HG03135 (cell line): ENCODE measurements at regions not wholly inside any gene's neighbourhood (a gene's known extent, or its start where the extent isn't known, plus 50 kb on each side); places are given as distances from the start of the nearest gene placed in this dataset.
"Not testable (repeated sequence)": the region's sequence is repeated elsewhere in the genome, so short reads cannot be mapped to it uniquely, and the experiment has no call there.

Experiments used
- ATAC-seq: cut with Tn5 transposase; IDR thresholded peaks from one replicate; pipeline ENCODE4 v1.9.1; 2021; ENCODE audit warnings: mild to moderate bottlenecking, moderate library complexity; ENCODE audit not compliant: unreplicated experiment

DNA sequence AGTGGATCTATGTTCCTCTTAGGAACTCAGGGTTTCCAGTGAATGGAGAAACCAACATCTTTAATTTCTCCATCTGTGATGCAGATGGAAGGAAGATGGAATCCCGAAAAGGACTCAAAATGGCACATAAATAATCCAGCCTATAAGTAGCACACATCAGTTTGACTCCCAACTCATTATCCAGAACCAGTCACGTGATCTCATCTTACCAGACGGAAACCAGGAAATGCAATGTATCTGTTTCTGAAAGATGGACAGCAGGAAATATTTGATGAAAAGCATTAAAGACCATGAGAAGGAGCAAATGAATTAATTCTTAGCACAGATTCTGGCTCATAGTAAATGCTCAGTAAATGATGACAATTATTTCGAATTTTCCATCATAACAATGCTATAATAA lies 443.1 kb upstream of the FMR1 start:
- no peak for ATAC-seq

DNA sequence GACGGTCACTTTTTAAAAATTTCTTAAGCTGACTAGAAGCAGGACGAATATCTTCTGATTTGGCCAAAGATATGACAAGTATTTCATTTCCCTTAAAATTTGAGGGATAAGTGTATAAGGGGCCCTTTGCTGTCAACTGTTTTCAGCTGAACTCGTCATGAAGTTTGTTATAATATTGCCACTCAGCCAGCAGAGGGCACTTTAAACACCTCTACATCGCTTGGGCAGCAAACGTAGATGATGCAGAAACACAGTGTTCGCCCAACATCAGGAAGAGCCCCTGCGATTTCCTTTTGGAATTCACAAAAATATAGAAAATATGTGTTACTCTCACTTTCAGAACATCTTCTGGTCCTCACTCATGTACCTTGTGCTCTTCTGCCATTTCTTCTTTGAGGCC lies 435.7 kb upstream of the FMR1 start:
- ATAC-seq: no peak

DNA sequence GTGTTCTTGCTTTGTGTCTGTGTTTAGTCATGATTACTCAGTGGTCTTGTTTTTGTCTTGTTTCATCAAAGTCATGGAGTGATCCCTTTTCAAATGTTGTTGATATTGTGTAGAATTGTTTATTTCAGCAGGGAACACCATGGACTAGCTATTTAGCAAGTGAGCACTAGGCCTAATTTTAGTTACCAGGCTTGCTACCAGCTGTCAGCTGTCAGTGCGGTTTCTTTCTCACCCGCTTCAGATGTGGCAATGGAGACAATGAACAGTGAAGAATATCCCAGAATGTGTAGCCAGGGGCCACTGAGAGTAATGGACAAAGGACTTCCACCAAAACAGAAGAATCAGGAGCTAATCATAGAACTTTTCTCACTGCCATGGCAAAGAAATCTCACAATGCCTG lies 432.8 kb upstream of the FMR1 start:
- ATAC-seq: no peak

DNA sequence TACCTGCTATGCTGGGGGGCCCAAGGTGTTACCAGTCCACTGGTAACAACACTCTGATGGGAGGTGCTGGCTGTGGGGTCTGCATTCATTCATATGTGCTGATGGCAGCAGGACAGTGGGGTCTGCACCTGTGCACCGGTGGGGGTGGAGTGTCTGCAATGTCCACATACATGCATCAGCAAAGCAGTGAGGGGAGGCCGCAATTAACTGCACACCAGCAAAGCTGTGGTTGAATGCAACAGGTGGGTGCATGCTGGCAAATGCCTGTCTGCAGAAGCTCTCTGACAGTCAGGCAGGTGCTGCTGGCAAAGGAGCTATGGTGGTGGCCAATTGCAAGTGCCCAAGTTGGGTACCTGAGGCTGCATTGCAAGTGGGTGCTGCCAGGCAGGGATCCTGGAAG lies 426.5 kb upstream of the FMR1 start:
- ATAC-seq: no peak

DNA sequence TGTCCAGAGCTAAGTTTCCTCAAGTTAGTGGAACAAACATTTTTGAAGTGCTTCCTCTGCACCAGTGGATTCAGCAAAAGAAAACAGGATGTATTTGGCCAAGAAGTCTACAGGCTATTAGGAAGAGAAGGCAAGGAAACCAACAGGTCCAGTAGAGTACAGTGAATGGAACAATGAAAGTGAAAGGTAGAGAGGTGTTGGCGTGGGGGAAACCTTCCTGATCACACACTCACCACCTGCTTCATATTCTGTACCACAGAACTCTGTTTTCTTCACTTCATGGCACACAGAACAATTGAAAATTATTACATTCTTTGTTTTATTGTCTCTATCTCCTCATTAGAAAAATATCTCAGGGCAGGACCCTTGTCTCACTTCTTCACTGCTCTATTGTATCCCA lies 417.4 kb upstream of the FMR1 start:
- no peak for ATAC-seq

DNA sequence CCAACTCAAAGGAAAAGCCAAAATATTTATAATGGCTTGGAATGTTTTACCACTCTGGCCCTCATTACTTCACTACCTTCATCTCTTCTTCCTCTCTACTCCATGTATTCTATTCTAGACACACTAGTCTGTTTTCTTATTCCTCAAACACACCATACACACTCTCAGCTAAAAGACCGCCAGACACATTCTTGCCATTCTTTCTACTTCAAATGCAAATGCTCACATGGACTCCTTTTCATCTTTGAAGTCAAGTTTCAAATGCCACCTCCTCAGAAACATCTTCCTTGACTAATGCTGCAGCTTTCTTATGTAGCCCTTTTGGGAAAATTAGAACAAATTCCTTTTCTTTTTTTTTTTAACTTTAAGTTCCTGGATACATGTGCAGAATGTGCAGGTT lies 412.9 kb upstream of the FMR1 start:
- no peak for ATAC-seq

DNA sequence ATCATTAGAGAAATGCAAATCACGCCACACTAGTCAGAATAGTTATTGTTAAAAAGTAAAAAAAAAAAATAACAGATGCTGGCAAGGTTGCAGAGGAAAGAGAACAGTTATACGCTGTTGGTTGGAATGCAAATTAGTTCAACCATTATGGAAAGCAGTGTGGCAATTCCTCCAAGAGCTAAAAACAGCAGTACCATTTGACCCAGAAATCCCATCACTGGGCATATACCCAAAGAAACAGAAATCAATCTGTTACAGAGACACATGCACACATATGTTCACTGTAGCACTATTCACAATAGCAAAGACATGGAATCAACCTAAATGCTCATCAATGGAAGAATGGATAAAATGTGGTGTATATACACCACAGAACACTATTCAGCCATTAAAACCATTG lies 388.7 kb upstream of the FMR1 start:
- ATAC-seq: no peak

DNA sequence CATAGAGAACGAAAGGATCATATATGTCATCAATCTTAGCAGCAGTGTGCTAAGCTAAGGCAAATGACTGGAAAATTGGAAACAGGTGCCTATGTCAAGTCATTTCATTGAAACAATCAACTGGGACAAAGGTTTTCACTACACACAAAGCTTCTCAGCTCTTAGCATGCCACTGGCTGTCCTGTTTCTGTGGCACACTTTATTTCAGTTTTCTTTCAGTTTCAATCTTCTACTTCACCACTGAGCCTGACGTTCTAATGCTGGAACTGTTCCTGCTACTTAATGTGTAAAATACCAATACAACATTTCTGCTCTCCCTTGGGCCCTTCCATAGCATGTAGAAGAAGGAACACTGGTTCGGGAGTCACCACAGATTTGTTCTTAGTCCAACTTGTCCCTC lies 378.3 kb upstream of the FMR1 start:
- no peak for ATAC-seq

DNA sequence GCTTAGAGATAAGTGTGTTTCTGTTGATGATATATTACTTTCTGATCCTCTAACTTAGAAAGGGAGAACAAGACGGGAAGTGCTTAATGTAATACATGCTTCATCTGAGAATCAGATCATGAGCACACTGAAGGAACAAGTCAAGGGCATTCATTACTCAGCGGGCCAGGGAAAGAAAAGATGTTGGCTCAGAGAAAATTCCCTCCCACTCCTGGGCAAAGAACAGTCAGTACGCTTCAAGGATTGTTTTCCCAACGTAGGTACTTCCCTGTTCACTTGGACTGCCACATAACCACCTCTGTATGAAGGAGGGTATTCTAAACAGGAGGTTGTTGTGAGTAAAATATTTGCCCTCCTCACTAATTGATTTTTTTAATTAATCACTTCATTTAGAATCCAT lies 374.5 kb upstream of the FMR1 start:
- no peak for ATAC-seq

DNA sequence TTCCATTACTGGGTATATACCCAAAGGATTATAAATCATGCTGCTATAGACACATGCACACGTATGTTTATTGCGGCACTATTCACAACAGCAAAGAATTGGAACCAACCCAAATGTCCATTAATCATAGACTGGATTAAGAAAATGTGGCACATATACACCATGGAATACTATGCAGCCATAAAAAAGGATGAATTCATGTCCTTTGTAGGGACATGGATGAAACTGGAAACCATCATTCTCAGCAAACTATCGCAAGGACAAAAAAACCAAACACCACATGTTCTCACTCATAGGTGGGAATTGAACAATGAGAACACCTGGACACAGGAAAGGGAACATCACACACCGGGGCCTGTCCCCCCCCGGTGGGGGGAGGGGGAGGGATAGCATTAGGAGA lies 363.7 kb upstream of the FMR1 start:
- not testable (repeated sequence) for ATAC-seq

DNA sequence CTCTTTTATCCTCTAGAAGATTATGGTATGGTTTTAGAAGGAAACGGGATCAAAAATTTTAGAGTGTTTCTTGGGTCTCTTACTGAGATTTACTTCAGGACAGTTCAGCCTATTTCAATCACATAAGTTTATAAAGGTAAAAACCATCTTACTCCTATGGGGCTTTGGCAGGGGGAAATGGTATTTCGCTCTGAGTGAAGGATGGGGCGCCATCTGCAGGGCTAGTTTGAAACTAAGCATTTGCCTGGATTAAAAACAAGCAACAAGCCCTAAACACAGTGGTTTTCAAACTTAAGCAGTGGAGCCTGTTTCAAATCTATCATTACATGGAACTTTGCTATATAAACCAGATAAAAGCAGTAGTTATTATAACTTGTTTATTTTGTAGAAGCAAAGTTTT lies 361.5 kb upstream of the FMR1 start:
- no peak for ATAC-seq

DNA sequence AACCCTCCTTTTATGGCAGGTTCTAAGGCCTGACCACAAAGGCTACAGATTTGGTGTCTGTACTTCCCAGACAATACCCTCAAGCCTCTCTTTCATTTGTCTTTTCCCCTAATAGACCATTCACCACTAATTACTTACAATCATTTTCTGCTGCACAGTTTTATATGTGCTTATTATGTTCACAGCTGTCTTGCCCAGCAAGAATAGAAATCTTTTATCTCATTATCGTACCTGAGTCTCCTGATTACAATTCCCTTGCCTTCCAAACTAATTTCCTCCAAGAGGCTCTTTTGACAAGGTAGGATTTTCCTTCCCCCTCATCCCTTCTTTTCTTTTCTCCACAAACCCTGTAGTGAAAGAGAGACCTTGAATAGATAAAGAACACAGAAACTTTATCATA lies 352.5 kb upstream of the FMR1 start:
- ATAC-seq: no peak

DNA sequence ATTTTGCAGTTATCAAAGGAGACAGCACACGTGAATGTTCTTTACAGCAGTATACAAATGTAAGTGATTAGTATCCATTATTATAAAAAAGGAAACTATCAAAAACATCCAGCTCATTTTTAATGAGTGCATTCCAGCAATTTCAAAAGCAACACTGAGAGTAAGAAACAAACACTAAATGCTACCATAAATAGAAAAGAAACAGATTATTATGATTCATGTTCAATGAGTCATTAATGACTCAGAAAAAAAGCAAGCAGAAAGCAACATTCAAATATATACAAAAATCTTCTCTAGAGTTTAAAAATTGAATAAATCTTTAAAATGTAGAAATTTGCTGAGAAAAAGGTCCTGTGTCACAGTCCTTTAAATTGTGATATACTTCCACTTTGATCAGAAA lies 346.5 kb upstream of the FMR1 start:
- ATAC-seq: no peak

DNA sequence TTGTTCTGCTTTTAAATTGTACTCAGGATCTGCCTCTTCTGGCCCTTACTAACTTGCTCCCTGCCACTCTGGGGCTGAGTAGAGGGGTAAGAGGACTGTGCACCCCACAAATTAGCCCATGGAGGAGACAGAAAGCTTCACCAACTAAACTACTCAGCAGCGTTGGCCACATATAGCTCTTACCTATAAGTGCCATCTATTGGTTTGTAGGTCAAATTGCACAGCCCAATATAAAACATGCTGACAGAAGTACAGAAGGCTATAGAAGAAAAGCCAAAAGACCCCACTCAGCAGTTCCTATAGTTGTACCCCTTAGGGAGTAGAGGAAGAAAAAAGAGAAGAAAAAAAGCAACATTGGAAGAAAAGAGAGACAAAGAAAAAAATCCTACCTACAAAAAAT lies 341.2 kb upstream of the FMR1 start:
- ATAC-seq: no peak

DNA sequence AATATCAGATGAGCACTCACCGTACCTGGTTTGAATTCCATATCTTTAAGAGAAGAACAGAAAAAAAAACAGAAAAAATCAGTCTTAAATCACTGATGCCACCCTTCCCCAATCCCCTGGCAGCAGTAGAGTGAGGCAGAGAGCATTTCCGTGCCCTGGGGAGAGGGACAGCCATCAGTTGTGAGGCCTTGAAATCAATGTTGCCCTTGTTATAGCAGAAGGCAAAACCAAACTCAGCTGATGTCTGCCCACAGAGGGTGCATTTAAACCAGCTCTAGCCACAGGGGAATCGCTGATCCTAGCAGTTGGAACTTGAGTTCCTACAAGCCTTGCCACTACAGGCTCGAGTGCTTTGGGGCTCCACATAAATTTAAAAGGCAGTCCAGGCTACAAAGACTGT lies 338.5 kb upstream of the FMR1 start:
- ATAC-seq: no peak

DNA sequence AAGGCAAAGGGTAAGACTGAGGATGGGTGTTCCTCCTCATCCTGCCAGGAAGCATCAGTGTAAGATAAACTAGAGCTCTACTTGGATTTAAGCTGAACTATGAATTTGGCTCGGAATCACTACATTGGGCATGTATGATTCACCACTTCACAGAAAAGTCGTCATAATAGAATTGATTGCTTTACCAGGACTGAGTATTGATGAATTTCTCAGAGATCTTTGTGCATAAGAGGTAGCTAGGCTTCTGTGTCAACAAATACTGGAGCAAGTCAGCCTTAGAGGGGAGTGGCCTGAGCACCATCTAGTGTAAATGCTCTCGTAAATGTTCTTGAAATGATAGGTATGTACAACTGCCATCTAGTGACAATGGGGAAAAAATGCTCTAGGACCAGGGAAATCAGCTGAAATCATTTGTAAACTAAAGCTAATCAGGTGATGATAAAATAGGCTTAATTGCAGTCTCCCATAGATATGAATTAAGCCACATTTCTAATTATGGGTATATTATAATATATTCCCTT lies 309.5 kb upstream of the FMR1 start:
- no peak for ATAC-seq

DNA sequence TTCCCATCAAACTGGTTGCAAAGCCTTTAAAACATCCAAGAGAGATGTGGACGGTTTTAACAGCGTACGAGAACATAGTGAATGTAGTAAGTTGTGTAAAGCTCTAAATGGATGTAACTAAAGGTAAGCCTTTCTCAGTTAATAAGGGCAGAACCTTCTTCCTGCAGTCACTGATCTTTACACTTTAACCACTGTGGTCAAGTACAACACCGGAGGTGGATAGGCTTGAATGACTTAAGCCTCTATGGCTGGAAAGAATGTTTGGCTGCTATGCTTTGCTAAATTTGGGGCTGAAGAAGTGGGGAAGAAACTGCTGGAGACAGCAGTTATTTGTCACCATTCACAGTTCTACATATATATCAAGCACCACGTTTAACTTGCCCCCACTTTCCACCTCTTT lies 285.1 kb upstream of the FMR1 start:
- ATAC-seq: no peak

DNA sequence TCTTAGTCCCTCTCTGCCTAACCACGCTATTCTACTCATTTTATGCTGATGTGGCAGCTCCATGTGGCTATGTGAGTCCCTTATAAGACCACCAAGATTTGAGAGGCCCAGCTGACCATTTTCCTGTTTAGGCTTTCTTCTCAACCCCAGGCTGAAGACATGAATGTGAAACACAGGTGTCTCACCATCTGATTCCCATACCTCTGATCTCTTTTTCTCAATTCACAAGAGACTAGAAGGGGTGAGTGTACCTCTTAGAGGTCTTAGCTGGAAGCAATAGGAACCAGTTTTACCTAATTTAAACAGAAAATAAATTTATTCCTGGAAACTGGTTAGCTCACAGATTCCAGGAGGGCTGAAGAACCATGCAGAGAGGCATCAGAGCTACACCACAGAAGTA lies 276.5 kb upstream of the FMR1 start:
- no peak for ATAC-seq

DNA sequence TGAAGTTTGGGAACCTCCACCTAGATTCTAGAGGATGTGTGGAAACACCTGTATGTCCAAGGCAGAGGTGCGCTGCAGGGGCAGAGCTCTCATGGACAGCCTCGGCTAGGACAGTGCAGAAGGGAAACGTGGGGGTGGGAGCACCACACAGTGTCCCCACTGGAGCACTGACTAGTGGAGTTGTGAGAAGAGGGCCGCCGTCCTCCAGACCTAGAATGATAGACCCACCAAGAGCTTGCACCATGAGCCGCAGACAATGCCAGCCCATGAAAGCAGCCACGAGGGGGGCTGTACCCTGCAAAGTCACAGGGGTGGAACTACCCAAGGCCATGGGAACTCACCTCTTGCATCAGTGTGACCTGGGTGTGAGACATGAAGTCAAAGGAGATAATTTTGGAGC lies 274.5 kb upstream of the FMR1 start:
- ATAC-seq: no peak

DNA sequence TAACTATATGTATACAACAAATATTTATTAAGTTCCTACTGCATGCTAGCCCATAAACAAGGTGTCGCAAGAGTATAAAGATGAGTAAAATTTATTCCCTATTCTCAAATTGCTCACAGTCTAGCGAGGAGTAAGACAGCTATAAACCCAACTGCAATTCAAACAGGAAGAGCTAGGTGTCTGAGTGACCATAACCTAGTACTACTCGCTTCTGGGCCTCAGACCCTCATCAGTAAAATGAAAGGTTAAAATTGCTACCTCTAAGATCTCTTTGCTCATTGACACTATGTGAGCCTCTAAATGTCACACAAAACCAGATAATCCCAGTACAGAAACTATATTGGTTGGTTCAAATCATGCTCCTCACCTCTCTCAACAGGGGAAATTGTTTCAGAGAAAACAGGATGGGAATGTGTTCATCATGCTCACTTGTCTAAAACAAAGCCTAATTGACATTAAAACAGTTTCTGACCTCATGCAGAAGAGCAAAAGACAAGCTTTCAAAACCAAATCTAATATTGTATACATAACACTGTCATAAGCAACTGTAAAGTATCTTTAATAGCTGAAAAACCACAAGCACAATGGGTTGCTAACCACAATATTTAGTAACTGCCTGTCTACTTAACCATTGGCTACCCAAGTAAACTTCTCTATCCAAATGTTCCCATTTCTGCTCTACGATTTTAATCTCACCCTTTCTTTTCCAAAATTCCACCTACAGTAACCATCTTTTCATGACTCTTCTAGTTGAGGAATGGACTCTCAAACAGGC lies 264.6 kb upstream of the FMR1 start:
- no peak for ATAC-seq

DNA sequence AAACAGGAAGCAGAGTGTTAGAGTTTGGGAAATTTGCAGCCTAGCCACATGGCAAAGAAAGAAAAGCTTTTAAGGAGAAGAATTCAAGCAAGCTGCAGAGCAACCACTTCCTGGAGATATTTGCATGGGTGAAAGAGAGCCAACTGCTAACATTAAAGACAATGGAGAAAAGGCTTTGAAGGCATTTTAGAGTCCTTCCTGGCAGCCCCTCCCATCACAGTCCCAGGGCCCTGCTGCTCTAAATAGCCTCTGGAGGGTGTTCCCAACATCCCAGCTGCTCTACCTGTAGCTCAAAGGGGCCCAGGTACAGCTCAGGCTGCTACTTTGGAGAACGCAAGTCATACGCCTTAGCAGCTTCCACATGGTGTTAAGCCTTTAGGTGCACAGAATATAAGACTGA lies 235.9 kb upstream of the FMR1 start:
- ATAC-seq: no peak

DNA sequence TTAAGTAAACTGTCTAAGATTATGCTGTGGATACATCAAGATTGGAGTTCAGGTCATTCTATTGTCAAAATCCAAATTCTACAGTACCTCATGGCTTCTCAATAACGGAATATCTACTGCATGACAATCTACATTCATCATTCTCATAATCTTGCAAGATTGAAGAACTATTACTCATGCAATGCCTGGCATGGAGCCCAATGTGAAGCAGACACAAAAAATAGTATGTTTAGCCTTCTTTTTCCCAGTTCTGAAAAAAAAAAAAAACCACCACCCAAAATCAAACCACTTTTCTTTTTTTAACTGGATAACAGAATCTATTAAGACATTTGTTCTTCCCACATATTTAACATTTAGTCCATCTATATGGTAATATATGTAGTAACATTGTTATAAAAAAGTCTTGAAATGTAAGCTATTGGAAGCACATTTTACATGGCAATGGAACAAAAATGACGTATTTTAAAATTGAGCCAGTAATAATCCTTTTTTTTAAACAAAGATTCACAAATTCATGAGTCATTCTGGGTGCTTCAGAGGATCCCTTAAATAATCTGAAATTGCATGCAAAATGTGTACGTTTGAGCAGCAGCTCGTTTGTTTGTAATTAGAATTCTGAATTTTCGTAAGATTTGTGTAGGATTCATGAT lies 232.2 kb upstream of the FMR1 start:
- no peak for ATAC-seq

DNA sequence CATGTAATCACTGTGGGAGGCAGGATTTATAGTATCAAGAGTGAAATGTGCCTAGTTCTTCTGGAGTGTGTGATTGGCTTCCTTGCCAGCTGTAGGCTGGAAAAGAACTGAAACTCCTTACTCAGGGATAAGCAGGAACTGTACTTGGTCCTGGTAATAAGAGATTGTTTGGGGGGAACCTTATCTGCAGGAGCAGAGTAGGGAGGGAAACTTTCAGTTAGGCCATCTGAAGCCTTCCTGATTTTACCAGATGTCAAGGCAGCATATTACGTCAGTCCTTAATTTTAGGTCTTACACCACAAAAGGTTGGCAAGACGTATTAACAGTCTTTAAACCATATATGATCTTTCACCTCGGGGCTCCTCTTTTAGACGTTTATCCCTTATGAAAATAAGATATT lies 231.5 kb upstream of the FMR1 start:
- no peak for ATAC-seq
